IMR-90 (cell line): ENCODE measurements at regions not wholly inside any gene's neighbourhood (a gene's known extent, or its start where the extent isn't known, plus 50 kb on each side); places are given as distances from the start of the nearest gene placed in this dataset.

ENCODE experiments used
- ATAC-seq: fragments of 200-7000 bp; cut with Tn5 transposase; 2 replicates; pipeline ENCODE4 v1.9.1; 2020; ENCODE audit warnings: low read depth, mild to moderate bottlenecking, moderate library complexity
- BruUV-seq: library from RNA; stranded (reverse); fragments of 400-500 nt; replicated peaks from 2 replicates; lab custom pipeline; 2021; lab: Mats Ljungman, UMichigan
- CTCF ChIA-PET: fragments of 300-600 bp; formaldehyde crosslinking; extraction: SDS; loops from one replicate; lab custom pipeline; 2021; ENCODE audit warnings: antibody characterized with exemption; lab: Yijun Ruan, JAX
- POLR2A ChIA-PET: fragments of 300-600 bp; sonication (Branson Sonifier 250); formaldehyde crosslinking; loops from one replicate; lab custom pipeline; 2022; ENCODE audit warnings: antibody characterized with exemption; ENCODE audit not compliant: unreplicated experiment; lab: Charles Lee
- DNase-seq: peaks from one replicate; pipeline ENCODE4 v3.0.0; 2013
- H2AFZ ChIP-seq: replicated peaks from 2 replicates; pipeline ENCODE3; 2013; ENCODE audit warnings: low read length, mild to moderate bottlenecking; ENCODE audit not compliant: poor library complexity
- H2AK5ac ChIP-seq: 2 replicates; pipeline ENCODE4 v1.6.1; 2013; ENCODE audit warnings: low read depth, low read length, inconsistent platforms
- H2AK9ac ChIP-seq: replicated peaks from 2 replicates; pipeline ENCODE3; 2013; ENCODE audit warnings: mild to moderate bottlenecking, low read depth, low read length, moderate library complexity; ENCODE audit not compliant: poor library complexity
- H2BK120ac ChIP-seq: 2 replicates; pipeline ENCODE4 v1.6.1; 2013; ENCODE audit warnings: low read depth, low read length, inconsistent platforms
- H2BK15ac ChIP-seq: 3 replicates; pipeline ENCODE4 v1.6.1; 2013; ENCODE audit warnings: low read depth, low read length, inconsistent platforms
- H2BK20ac ChIP-seq: 2 replicates; pipeline ENCODE4 v1.6.1; 2013; ENCODE audit warnings: low read depth, mild to moderate bottlenecking, inconsistent platforms, low read length, moderate library complexity
- H2BK5ac ChIP-seq: 2 replicates; pipeline ENCODE4 v1.6.1; 2013; ENCODE audit warnings: mild to moderate bottlenecking, low read depth, low read length, inconsistent platforms; ENCODE audit not compliant: poor library complexity, severe bottlenecking
- H3K14ac ChIP-seq: replicated peaks from 2 replicates; pipeline ENCODE4 v1.6.1; 2013; ENCODE audit warnings: low read depth, low read length, inconsistent platforms
- H3K18ac ChIP-seq: 2 replicates; pipeline ENCODE4 v1.6.1; 2013; ENCODE audit warnings: low read depth, low read length, control low read depth
- H3K23ac ChIP-seq: 2 replicates; pipeline ENCODE4 v1.6.1; 2013; ENCODE audit warnings: low read depth, low read length, inconsistent platforms
- H3K27ac ChIP-seq: 2 replicates; pipeline ENCODE4 v1.5.1; 2013; ENCODE audit warnings: mild to moderate bottlenecking, control low read depth, low read length; ENCODE audit not compliant: insufficient read depth
- H3K27me3 ChIP-seq: 2 replicates; pipeline ENCODE4 v1.6.1; 2013; ENCODE audit warnings: low read length; ENCODE audit not compliant: control insufficient read depth, insufficient read depth
- H3K36me3 ChIP-seq: 2 replicates; pipeline ENCODE4 v1.6.1; 2013; ENCODE audit warnings: low read length, mixed read lengths; ENCODE audit not compliant: control insufficient read depth, insufficient read depth
- H3K4ac ChIP-seq: 2 replicates; pipeline ENCODE4 v1.6.1; 2013; ENCODE audit warnings: low read depth, low read length, inconsistent platforms
- H3K4me1 ChIP-seq: 2 replicates; pipeline ENCODE4 v1.6.1; 2013; ENCODE audit warnings: low read length, mixed read lengths; ENCODE audit not compliant: control insufficient read depth, insufficient read depth
- H3K4me2 ChIP-seq: 2 replicates; pipeline ENCODE4 v1.6.1; 2013; ENCODE audit warnings: low read depth, mild to moderate bottlenecking, control low read depth, low read length, moderate library complexity
- H3K4me3 ChIP-seq: 2 replicates; pipeline ENCODE4 v1.5.1; 2013; ENCODE audit warnings: low read depth, mild to moderate bottlenecking, control low read depth, low read length, moderate library complexity; ENCODE audit not compliant: insufficient read depth
- H3K56ac ChIP-seq: 2 replicates; pipeline ENCODE4 v1.6.1; 2013; ENCODE audit warnings: low read length, inconsistent platforms; ENCODE audit not compliant: insufficient read depth; ENCODE audit errors: extremely low read depth
- H3K79me1 ChIP-seq, 2 experiments: 2 replicates each; pipeline ENCODE4 v1.6.1; 2013; ENCODE audit warnings: low read length in 2 of 2, inconsistent platforms in 1 of 2, low read depth in 1 of 2
- H3K9ac ChIP-seq: 2 replicates; pipeline ENCODE4 v1.6.1; 2013; ENCODE audit warnings: low read depth, low read length, control low read depth
- H3K9me1 ChIP-seq: 2 replicates; pipeline ENCODE4 v1.6.1; 2013; ENCODE audit warnings: low read length, inconsistent platforms; ENCODE audit not compliant: insufficient read depth
- H3K9me3 ChIP-seq: 2 replicates; pipeline ENCODE4 v1.6.1; 2013; ENCODE audit warnings: low read length; ENCODE audit not compliant: control insufficient read depth, insufficient read depth
- H4K20me1 ChIP-seq: 2 replicates; pipeline ENCODE4 v1.6.1; 2013; ENCODE audit warnings: low read length, inconsistent platforms; ENCODE audit not compliant: insufficient read depth
- H4K5ac ChIP-seq: 2 replicates; pipeline ENCODE4 v1.6.1; 2013; ENCODE audit warnings: mild to moderate bottlenecking, low read depth, low read length, control low read depth
- H4K8ac ChIP-seq, 2 experiments: 2 replicates each; pipeline ENCODE4 v1.6.1; 2013; ENCODE audit warnings: low read depth in 2 of 2, low read length in 2 of 2, control low read depth in 1 of 2, inconsistent platforms in 1 of 2
- H4K91ac ChIP-seq: 2 replicates; pipeline ENCODE4 v1.6.1; 2013; ENCODE audit warnings: low read depth, low read length, inconsistent platforms; ENCODE audit not compliant: insufficient read depth
- BHLHE40 ChIP-seq: fragments of 150-350 bp; IDR thresholded peaks from 2 replicates; pipeline ENCODE4 v1.6.1; 2016; ENCODE audit warnings: mild to moderate bottlenecking, low read depth, low read length
- CEBPB ChIP-seq: IDR thresholded peaks from 2 replicates; pipeline ENCODE4 v1.6.1; 2012; ENCODE audit warnings: low read depth, low read length, improper control_type of control experiment
- CHD1 ChIP-seq: IDR thresholded peaks from 2 replicates; pipeline ENCODE4 v1.6.1; 2012; ENCODE audit warnings: low read depth, low read length, improper control_type of control experiment
- FOS ChIP-seq: fragments of 150-350 bp; IDR thresholded peaks from 2 replicates; pipeline ENCODE4 v1.6.1; 2016; ENCODE audit warnings: low read depth, low read length
- MAFK ChIP-seq: IDR thresholded peaks from 2 replicates; pipeline ENCODE4 v1.6.1; 2012; ENCODE audit warnings: low read depth, low read length, improper control_type of control experiment
- MAZ ChIP-seq: IDR thresholded peaks from 2 replicates; pipeline ENCODE4 v1.6.1; 2012; ENCODE audit warnings: low read depth, mild to moderate bottlenecking, low read length, improper control_type of control experiment, moderate library complexity, borderline replicate concordance
- MXI1 ChIP-seq: IDR thresholded peaks from 2 replicates; pipeline ENCODE4 v1.6.1; 2012; ENCODE audit warnings: low read depth, mild to moderate bottlenecking, low read length, moderate library complexity, borderline replicate concordance
- NFE2L2 ChIP-seq: fragments of 150-350 bp; IDR thresholded peaks from 2 replicates; pipeline ENCODE4 v1.6.1; 2016; ENCODE audit warnings: low read depth, mild to moderate bottlenecking, low read length
- POLR2A ChIP-seq: IDR thresholded peaks from 2 replicates; pipeline ENCODE4 v1.6.1; 2012; ENCODE audit warnings: mild to moderate bottlenecking, low read depth, low read length
- RAD21 ChIP-seq: IDR thresholded peaks from 2 replicates; pipeline ENCODE4 v1.6.1; 2012; ENCODE audit warnings: low read length, improper control_type of control experiment
- RCOR1 ChIP-seq: IDR thresholded peaks from 2 replicates; pipeline ENCODE4 v1.6.1; 2012; ENCODE audit warnings: mild to moderate bottlenecking, low read length, improper control_type of control experiment; ENCODE audit not compliant: insufficient replicate concordance
- RFX5 ChIP-seq: IDR thresholded peaks from 2 replicates; pipeline ENCODE4 v1.8.0; 2012; ENCODE audit warnings: low read depth, mild to moderate bottlenecking, low read length, moderate library complexity
- SMC3 ChIP-seq: fragments of 150-350 bp; IDR thresholded peaks from 2 replicates; pipeline ENCODE4 v1.6.1; 2016; ENCODE audit warnings: low read depth, mild to moderate bottlenecking, antibody characterized with exemption, low read length, moderate library complexity
- WGBS, 2 experiments: methylation state at CpG; one replicate each; pipeline versions ENCODE4 v1.1.5 to v1.1.7; 2013; ENCODE audit warnings: missing lambda C conversion rate in 2 of 2; ENCODE audit not compliant: insufficient read length in 1 of 2; ENCODE audit errors: extremely low coverage in 2 of 2; 5-methylcytosine and 5-hydroxymethylcytosine counted together
- dilution Hi-C: fragments of 300-500 bp; cut with HindIII; formaldehyde crosslinking; loops from one replicate; pipeline ENCODE4 v1.14.3; 2018; ENCODE audit warnings: low sequenced_read_pairs; ENCODE audit not compliant: unreplicated experiment
- in situ Hi-C: fragments of 300-500 bp; cut with MboI; formaldehyde crosslinking; loops from 3 replicates; pipeline ENCODE4 v1.14.3; 2019; ENCODE audit warnings: low sequenced_read_pairs, inconsistent platforms, mixed read lengths
- intact Hi-C: fragments of 100-400 bp; cut with micrococcal nuclease; formaldehyde crosslinking; loops from 2 replicates; pipeline ENCODE4 v1.10.0; 2022
- TF ChIP-seq, protein P1 (sequence below): conservative IDR thresholded peaks from 2 replicates; pipeline ENCODE4 v1.5.1; 2012; ENCODE audit warnings: mild to moderate bottlenecking, low read depth, low read length, improper control_type of control experiment
- TF ChIP-seq, protein P2 (sequence below): fragments of 150-350 bp; IDR thresholded peaks from 2 replicates; pipeline ENCODE4 v1.6.1; 2016; ENCODE audit warnings: low read depth, mild to moderate bottlenecking, low read length, moderate library complexity, borderline replicate concordance

DNA sequence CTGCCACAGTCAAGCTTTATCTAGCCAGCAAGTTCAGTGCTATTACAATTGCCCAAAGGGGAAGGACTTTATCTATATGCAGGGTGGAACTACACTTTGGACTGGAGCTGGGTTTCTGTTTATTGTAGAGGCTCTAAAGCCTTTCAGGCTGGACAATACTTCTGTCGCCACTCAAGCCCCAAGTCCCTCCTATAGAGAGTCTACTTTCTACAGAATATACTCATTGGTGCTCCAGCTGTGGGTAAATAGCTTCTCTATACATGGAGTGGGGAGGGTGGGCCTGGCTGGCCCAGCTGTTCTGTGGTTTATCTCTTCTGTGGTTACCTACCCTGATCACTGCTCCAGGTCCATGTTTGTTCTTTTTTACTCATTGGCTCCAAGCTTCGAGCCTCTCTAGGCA is 151.8 kb upstream of the MYLIP start:
- Histone ChIP-seq H3K14ac (no peak overlapping the region), H4K91ac (no peak overlapping the region), H3K4me1 (no peaks in the 10 kb centered on the region), H3K23ac (no peak overlapping the region), H2AFZ (no peak overlapping the region), H3K27ac (no peak overlapping the region), H3K4ac (no peak overlapping the region), H2BK5ac (no peak overlapping the region), H4K8ac (no peak overlapping the region), H2BK15ac (no peak overlapping the region), H3K27me3 (peaks cover 3% of the 10 kb centered on the region; the same call in 1 of the 2 replicates), H4K5ac (no peak overlapping the region), H3K4me3 (no peak overlapping the region), H2AK5ac (no peak overlapping the region), H3K18ac (no peak overlapping the region), H4K20me1 (no peaks in the 10 kb centered on the region), H3K56ac (no peak overlapping the region), H2AK9ac (no peak overlapping the region), H2BK20ac (no peak overlapping the region), H3K79me1 (no peaks in the 10 kb centered on the region), H3K4me2 (no peak overlapping the region), H2BK120ac (no peak overlapping the region), H3K9me1 (no peaks in the 10 kb centered on the region), H3K9me3 (no peaks in the 10 kb centered on the region), H3K36me3 (no peaks in the 10 kb centered on the region), H3K9ac (no peak overlapping the region)
- in situ Hi-C loops (no loop called here), intact Hi-C loops (no loop called here), dilution Hi-C loops (no loop called here)
- ChIA-PET POLR2A (no interaction called here), CTCF (interaction anchor here (0.5 to 0.7 kb wide), 2 partner anchors 27 to 226 kb away, joined by 3 to 6 read pairs; no protein-coding TSS in a partner anchor)
- no TSS peak for BruUV-seq
- no peak for TF ChIP-seq POLR2A
- no peak for TF ChIP-seq MXI1
- TF ChIP-seq RAD21 = no peak
- TF ChIP-seq CEBPB = no peak
- TF ChIP-seq NFE2L2 = no peak
- no peak for TF ChIP-seq FOS
- TF ChIP-seq, protein P1, sequence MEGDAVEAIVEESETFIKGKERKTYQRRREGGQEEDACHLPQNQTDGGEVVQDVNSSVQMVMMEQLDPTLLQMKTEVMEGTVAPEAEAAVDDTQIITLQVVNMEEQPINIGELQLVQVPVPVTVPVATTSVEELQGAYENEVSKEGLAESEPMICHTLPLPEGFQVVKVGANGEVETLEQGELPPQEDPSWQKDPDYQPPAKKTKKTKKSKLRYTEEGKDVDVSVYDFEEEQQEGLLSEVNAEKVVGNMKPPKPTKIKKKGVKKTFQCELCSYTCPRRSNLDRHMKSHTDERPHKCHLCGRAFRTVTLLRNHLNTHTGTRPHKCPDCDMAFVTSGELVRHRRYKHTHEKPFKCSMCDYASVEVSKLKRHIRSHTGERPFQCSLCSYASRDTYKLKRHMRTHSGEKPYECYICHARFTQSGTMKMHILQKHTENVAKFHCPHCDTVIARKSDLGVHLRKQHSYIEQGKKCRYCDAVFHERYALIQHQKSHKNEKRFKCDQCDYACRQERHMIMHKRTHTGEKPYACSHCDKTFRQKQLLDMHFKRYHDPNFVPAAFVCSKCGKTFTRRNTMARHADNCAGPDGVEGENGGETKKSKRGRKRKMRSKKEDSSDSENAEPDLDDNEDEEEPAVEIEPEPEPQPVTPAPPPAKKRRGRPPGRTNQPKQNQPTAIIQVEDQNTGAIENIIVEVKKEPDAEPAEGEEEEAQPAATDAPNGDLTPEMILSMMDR = no peak
- TF ChIP-seq SMC3 = no peak
- TF ChIP-seq, protein P2, sequence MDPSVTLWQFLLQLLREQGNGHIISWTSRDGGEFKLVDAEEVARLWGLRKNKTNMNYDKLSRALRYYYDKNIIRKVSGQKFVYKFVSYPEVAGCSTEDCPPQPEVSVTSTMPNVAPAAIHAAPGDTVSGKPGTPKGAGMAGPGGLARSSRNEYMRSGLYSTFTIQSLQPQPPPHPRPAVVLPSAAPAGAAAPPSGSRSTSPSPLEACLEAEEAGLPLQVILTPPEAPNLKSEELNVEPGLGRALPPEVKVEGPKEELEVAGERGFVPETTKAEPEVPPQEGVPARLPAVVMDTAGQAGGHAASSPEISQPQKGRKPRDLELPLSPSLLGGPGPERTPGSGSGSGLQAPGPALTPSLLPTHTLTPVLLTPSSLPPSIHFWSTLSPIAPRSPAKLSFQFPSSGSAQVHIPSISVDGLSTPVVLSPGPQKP = no peak
- TF ChIP-seq MAFK = no peak
- no peak for TF ChIP-seq MAZ
- TF ChIP-seq BHLHE40 = no peak
- no peak for TF ChIP-seq CHD1
- no peak for TF ChIP-seq RCOR1
- TF ChIP-seq RFX5 = no peak
- WGBS, 2 experiments = no CpG with 5 or more reads among the region's 2 CpGs
- DNase-seq (no peak), ATAC-seq (no peak)
